WTC11 (cell line): ENCODE measurements at regions not wholly inside any gene's neighbourhood (a gene's known extent, or its start where the extent isn't known, plus 50 kb on each side); places are given as distances from the start of the nearest gene placed in this dataset.

Experiments used
- TEAD4 ChIP-seq: sonication (generic); formaldehyde crosslinking; IDR thresholded peaks from 2 replicates; pipeline ENCODE4 v1.8.0; 2022; ENCODE audit warnings: mild to moderate bottlenecking, missing genetic modification reagents
- USF1 ChIP-seq: sonication (generic); formaldehyde crosslinking; IDR thresholded peaks from 2 replicates; pipeline ENCODE4 v1.8.0; 2022; ENCODE audit warnings: mild to moderate bottlenecking, missing genetic modification reagents
- TF ChIP-seq, protein P1 (sequence below): sonication (generic); formaldehyde crosslinking; IDR thresholded peaks from 2 replicates; pipeline ENCODE4 v1.8.1; 2022; ENCODE audit warnings: low read depth, missing genetic modification reagents, borderline replicate concordance
- TF ChIP-seq, protein P2 (sequence below): fragments of 200-600 bp; IDR thresholded peaks from 2 replicates; pipeline ENCODE4 v1.8.0; 2022; ENCODE audit warnings: antibody characterized with exemption
- TF ChIP-seq, protein P3 (sequence below): sonication (generic); formaldehyde crosslinking; IDR thresholded peaks from 2 replicates; pipeline ENCODE4 v1.8.1; 2023; ENCODE audit warnings: mild to moderate bottlenecking, moderate library complexity, missing genetic modification reagents

DNA sequence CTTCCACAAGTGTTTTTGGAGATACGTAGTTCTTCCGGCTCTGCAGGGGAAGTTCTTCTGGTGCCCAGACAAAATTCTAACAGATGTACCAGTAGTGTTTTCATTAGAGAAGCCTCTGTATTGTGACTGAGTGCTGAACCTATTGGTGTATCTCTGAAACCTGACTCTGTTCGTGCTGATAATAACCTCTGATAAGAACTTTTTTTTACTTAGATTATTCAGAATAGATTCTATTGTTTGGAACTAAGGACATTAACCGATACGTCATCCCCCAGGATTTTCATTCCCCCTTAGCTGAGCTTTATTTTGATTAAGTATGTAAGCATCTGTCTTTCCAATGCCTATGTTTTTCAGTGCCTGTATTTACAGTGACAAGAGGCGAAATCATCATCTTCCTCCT, 362.9 kb downstream of the PDGFC start:
- TF ChIP-seq, protein P1, sequence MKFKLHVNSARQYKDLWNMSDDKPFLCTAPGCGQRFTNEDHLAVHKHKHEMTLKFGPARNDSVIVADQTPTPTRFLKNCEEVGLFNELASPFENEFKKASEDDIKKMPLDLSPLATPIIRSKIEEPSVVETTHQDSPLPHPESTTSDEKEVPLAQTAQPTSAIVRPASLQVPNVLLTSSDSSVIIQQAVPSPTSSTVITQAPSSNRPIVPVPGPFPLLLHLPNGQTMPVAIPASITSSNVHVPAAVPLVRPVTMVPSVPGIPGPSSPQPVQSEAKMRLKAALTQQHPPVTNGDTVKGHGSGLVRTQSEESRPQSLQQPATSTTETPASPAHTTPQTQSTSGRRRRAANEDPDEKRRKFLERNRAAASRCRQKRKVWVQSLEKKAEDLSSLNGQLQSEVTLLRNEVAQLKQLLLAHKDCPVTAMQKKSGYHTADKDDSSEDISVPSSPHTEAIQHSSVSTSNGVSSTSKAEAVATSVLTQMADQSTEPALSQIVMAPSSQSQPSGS (CRISPR knock-in tag) = no peak
- TF ChIP-seq, protein P2, sequence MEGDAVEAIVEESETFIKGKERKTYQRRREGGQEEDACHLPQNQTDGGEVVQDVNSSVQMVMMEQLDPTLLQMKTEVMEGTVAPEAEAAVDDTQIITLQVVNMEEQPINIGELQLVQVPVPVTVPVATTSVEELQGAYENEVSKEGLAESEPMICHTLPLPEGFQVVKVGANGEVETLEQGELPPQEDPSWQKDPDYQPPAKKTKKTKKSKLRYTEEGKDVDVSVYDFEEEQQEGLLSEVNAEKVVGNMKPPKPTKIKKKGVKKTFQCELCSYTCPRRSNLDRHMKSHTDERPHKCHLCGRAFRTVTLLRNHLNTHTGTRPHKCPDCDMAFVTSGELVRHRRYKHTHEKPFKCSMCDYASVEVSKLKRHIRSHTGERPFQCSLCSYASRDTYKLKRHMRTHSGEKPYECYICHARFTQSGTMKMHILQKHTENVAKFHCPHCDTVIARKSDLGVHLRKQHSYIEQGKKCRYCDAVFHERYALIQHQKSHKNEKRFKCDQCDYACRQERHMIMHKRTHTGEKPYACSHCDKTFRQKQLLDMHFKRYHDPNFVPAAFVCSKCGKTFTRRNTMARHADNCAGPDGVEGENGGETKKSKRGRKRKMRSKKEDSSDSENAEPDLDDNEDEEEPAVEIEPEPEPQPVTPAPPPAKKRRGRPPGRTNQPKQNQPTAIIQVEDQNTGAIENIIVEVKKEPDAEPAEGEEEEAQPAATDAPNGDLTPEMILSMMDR = no peak
- TF ChIP-seq USF1 (CRISPR knock-in tag) = no peak
- TF ChIP-seq, protein P3, sequence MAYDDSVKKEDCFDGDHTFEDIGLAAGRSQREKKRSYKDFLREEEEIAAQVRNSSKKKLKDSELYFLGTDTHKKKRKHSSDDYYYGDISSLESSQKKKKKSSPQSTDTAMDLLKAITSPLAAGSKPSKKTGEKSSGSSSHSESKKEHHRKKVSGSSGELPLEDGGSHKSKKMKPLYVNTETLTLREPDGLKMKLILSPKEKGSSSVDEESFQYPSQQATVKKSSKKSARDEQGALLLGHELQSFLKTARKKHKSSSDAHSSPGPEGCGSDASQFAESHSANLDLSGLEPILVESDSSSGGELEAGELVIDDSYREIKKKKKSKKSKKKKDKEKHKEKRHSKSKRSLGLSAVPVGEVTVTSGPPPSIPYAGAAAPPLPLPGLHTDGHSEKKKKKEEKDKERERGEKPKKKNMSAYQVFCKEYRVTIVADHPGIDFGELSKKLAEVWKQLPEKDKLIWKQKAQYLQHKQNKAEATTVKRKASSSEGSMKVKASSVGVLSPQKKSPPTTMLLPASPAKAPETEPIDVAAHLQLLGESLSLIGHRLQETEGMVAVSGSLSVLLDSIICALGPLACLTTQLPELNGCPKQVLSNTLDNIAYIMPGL = no peak
- TF ChIP-seq TEAD4 (CRISPR knock-in tag) = no peak
